NCI-H1417 treated with DMSO at 0.1 percent for 48 hours (cell line): ENCODE measurements at regions not wholly inside any gene's neighbourhood (a gene's known extent, or its start where the extent isn't known, plus 50 kb on each side); places are given as distances from the start of the nearest gene placed in this dataset.
"Not testable (repeated sequence)": the region's sequence is repeated elsewhere in the genome, so short reads cannot be mapped to it uniquely, and the experiment has no call there.

ENCODE experiments used
- DNase-seq: peaks from one replicate; lab custom pipeline; 2025; lab: John Stamatoyannopoulos, UW

- DNase-seq = no peak
Observed at GRCh38 chr6:95865857-95866256, 149.9 kb upstream of the FUT9 start.

- DNase-seq = peak; percentile 28
Observed at GRCh38 chr6:95866732-95867131, 149.0 kb upstream of the FUT9 start.

- no peak for DNase-seq
Observed at GRCh38 chr6:95867205-95867604, 148.6 kb upstream of the FUT9 start.

- no peak for DNase-seq
Observed at GRCh38 chr6:95877480-95877879, 138.3 kb upstream of the FUT9 start.

GRCh38 chr6:95879856-95880255 lies 135.9 kb upstream of the FUT9 start:
- no peak for DNase-seq

GRCh38 chr6:95882371-95882770 lies 133.4 kb upstream of the FUT9 start:
- DNase-seq = no peak

GRCh38 chr6:95888711-95889110 lies 127.1 kb upstream of the FUT9 start:
- DNase-seq = not testable (repeated sequence)

- no peak for DNase-seq
Observed at GRCh38 chr6:95905132-95905531, 110.6 kb upstream of the FUT9 start.

GRCh38 chr6:95917034-95917433 lies 98.7 kb upstream of the FUT9 start:
- no peak for DNase-seq

GRCh38 chr6:95923518-95923917 lies 92.3 kb upstream of the FUT9 start:
- no peak for DNase-seq

GRCh38 chr6:95935736-95936135 lies 80.0 kb upstream of the FUT9 start:
- no peak for DNase-seq

GRCh38 chr6:95946906-95947305 lies 68.9 kb upstream of the FUT9 start:
- no peak for DNase-seq

- no peak for DNase-seq
Observed at GRCh38 chr6:95948324-95948723, 67.5 kb upstream of the FUT9 start.

GRCh38 chr6:95949985-95950384 lies 65.8 kb upstream of the FUT9 start:
- no peak for DNase-seq

- DNase-seq = no peak
Observed at GRCh38 chr6:95958686-95959085, 57.1 kb upstream of the FUT9 start.

GRCh38 chr6:95959261-95959660 lies 56.5 kb upstream of the FUT9 start:
- no peak for DNase-seq
